Sigmoid colon (tissue), 6 donors: ENCODE measurements at regions not wholly inside any gene's neighbourhood (a gene's known extent, or its start where the extent isn't known, plus 50 kb on each side); places are given as distances from the start of the nearest gene placed in this dataset.

ENCODE experiments used
- DNase-seq: peaks from one replicate; pipeline ENCODE4 v3.0.0-alpha.2; 2019
- H3K27ac ChIP-seq, 4 donors: fragments of 200-600 bp; sonication (generic); one replicate each; pipeline ENCODE4 v1.5.1; 2016 to 2019; ENCODE audit warnings: mild to moderate bottlenecking in 1 of 4
- H3K27me3 ChIP-seq, 3 donors: fragments of 200-600 bp; sonication (generic); one replicate each; pipeline ENCODE4 v1.5.1; 2019; ENCODE audit warnings: mild to moderate bottlenecking in 1 of 3
- H3K36me3 ChIP-seq, 4 donors: fragments of 200-600 bp; sonication (generic); one replicate each; pipeline ENCODE4 v1.5.1; 2016 to 2019
- H3K4me1 ChIP-seq, 4 donors: fragments of 200-600 bp; sonication (generic); one replicate each; pipeline ENCODE4 v1.5.1; 2017 to 2019
- H3K4me3 ChIP-seq, 4 donors: fragments of 200-600 bp; sonication (generic); one replicate each; pipeline ENCODE4 v1.5.1; 2017 to 2019; ENCODE audit warnings: mild to moderate bottlenecking in 2 of 4, moderate library complexity in 1 of 4
- H3K9me3 ChIP-seq, 4 donors: fragments of 200-600 bp in 3 of 4; sonication (generic) in 3 of 4; one replicate each; pipeline versions ENCODE4 v1.5.1 to v1.6.1; 2013 to 2019
- CTCF ChIP-seq, 4 experiments: fragments of 450-650 bp in 3 of 4; fragments of 200-600 bp in 1 of 4; IDR thresholded peaks; one replicate each; pipeline ENCODE4 v1.5.1; 2016 to 2019; ENCODE audit warnings: antibody characterized with exemption in 4 of 4, mild to moderate bottlenecking in 3 of 4, moderate library complexity in 2 of 4
- EP300 ChIP-seq, 4 donors: sonication (generic); formaldehyde crosslinking; IDR thresholded peaks; one replicate each; pipeline ENCODE4 v1.6.1; 2017; ENCODE audit warnings: antibody characterized with exemption in 4 of 4
- POLR2A ChIP-seq, 2 donors: fragments of 450-650 bp; IDR thresholded peaks; one replicate each; pipeline ENCODE4 v1.6.1; 2016; ENCODE audit warnings: antibody characterized with exemption in 2 of 2, mild to moderate bottlenecking in 2 of 2, moderate library complexity in 2 of 2
- POLR2AphosphoS5 ChIP-seq, 4 donors: sonication (generic); formaldehyde crosslinking; IDR thresholded peaks; one replicate each; pipeline ENCODE4 v1.6.1; 2017; ENCODE audit warnings: antibody characterized with exemption in 4 of 4
- WGBS, 2 donors: extraction: QIAGEN DNeasy Blood & Tissue Kit; methylation state at CpG; one replicate each; pipeline ENCODE4 v1.1.7; 2013; 5-methylcytosine and 5-hydroxymethylcytosine counted together
- intact Hi-C: fragments of 100-400 bp; cut with DNase I; formaldehyde crosslinking; loops from one replicate; pipeline ENCODE4 v1.15.1; 2023
- donor health status: healthy with polysubstance abuse.
- donor health status: healthy.

- no peak for DNase-seq
- TF ChIP-seq POLR2AphosphoS5 (IDR thresholded peaks at IDR 0.05) (no peak), CTCF (IDR thresholded peaks at IDR 0.05) (no peak), POLR2A (IDR thresholded peaks at IDR 0.05) (no peak), EP300 (IDR thresholded peaks at IDR 0.05) (no peak)
Observed at GRCh38 chr2:121148481-121148880, 136.5 kb downstream of the TFCP2L1 start.

GRCh38 chr2:121149384-121149783, 135.6 kb downstream of the TFCP2L1 start:
- 87 to 93% methylated on average over 4 of the region's 4 CpGs for WGBS, 2 donors
- no peaks in the 10 kb centered on the region for H3K36me3 ChIP-seq
- H3K27me3 ChIP-seq, result no peaks in the 10 kb centered on the region
- H3K4me3 ChIP-seq, result no peak overlapping the region
- H3K4me1 ChIP-seq, result no peaks in the 10 kb centered on the region
- TF ChIP-seq POLR2A (IDR thresholded peaks at IDR 0.05) (no peak), CTCF (IDR thresholded peaks at IDR 0.05) (no peak), POLR2AphosphoS5 (IDR thresholded peaks at IDR 0.05) (no peak), EP300 (IDR thresholded peaks at IDR 0.05) (no peak)
- DNase-seq, result no peak
- intact Hi-C loops, result no loop called here
- no peaks in the 10 kb centered on the region for H3K9me3 ChIP-seq
- no peak overlapping the region for H3K27ac ChIP-seq

More at GRCh38 chr2:121148481-121148880, 136.5 kb downstream of the TFCP2L1 start:
- Histone ChIP-seq H3K9me3 (no peaks in the 10 kb centered on the region), H3K36me3 (no peaks in the 10 kb centered on the region), H3K27ac (no peak overlapping the region), H3K4me3 (no peak overlapping the region), H3K4me1 (no peaks in the 10 kb centered on the region), H3K27me3 (no peaks in the 10 kb centered on the region)
- intact Hi-C loops, result no loop called here
- WGBS, 2 donors, result 78% methylated on average over 3 of the region's 3 CpGs

GRCh38 chr2:121150126-121150525, 134.9 kb downstream of the TFCP2L1 start:
- intact Hi-C loops, result no loop called here
- Histone ChIP-seq H3K9me3 (no peaks in the 10 kb centered on the region), H3K27ac (no peak overlapping the region), H3K36me3 (no peaks in the 10 kb centered on the region), H3K4me1 (no peaks in the 10 kb centered on the region), H3K4me3 (no peak overlapping the region), H3K27me3 (no peaks in the 10 kb centered on the region)
- TF ChIP-seq POLR2AphosphoS5 (IDR thresholded peaks at IDR 0.05) (no peak), CTCF (IDR thresholded peaks at IDR 0.05) (no peak), EP300 (IDR thresholded peaks at IDR 0.05) (no peak), POLR2A (IDR thresholded peaks at IDR 0.05) (no peak)
- 78 to 85% methylated on average over 7 of the region's 7 CpGs for WGBS, 2 donors
- DNase-seq, result no peak

GRCh38 chr2:121150713-121151112, 134.3 kb downstream of the TFCP2L1 start:
- Histone ChIP-seq H3K4me1 (no peaks in the 10 kb centered on the region), H3K4me3 (no peak overlapping the region), H3K9me3 (no peaks in the 10 kb centered on the region), H3K36me3 (no peaks in the 10 kb centered on the region), H3K27me3 (no peaks in the 10 kb centered on the region), H3K27ac (no peak overlapping the region)
- no peak for TF ChIP-seq CTCF (IDR thresholded peaks at IDR 0.05)
- no peak for DNase-seq
- 78 to 87% methylated on average over 4 of the region's 4 CpGs for WGBS, 2 donors
- intact Hi-C loops, result no loop called here

GRCh38 chr2:121151311-121152109, 133.5 kb downstream of the TFCP2L1 start:
- TF ChIP-seq POLR2AphosphoS5 (IDR thresholded peaks at IDR 0.05) (no peak), EP300 (IDR thresholded peaks at IDR 0.05) (no peak), POLR2A (IDR thresholded peaks at IDR 0.05) (no peak), CTCF (IDR thresholded peaks at IDR 0.05) (no peak)
- Histone ChIP-seq H3K9me3 (no peaks in the 10 kb centered on the region), H3K4me1 (no peaks in the 10 kb centered on the region), H3K27me3 (no peaks in the 10 kb centered on the region), H3K36me3 (no peaks in the 10 kb centered on the region), H3K4me3 (no peak overlapping the region), H3K27ac (no peak overlapping the region)
- DNase-seq, result no peak
- intact Hi-C loops, result no loop called here
- WGBS, 2 donors, result 26 to 69% methylated on average over 14 of the region's 14 CpGs
